SK-N-MC (cell line): ENCODE measurements at regions not wholly inside any gene's neighbourhood (a gene's known extent, or its start where the extent isn't known, plus 50 kb on each side); places are given as distances from the start of the nearest gene placed in this dataset.

Source experiments
- EZH2 ChIP-seq: fragments of 200-600 bp; sonication (generic); IDR thresholded peaks from one replicate; pipeline ENCODE4 v1.6.1; 2017; ENCODE audit warnings: antibody characterized with exemption
- POLR2AphosphoS5 ChIP-seq: IDR thresholded peaks from 2 replicates; pipeline ENCODE4 v1.6.1; 2012; ENCODE audit warnings: mild to moderate bottlenecking, low read depth, low read length, borderline replicate concordance

DNA sequence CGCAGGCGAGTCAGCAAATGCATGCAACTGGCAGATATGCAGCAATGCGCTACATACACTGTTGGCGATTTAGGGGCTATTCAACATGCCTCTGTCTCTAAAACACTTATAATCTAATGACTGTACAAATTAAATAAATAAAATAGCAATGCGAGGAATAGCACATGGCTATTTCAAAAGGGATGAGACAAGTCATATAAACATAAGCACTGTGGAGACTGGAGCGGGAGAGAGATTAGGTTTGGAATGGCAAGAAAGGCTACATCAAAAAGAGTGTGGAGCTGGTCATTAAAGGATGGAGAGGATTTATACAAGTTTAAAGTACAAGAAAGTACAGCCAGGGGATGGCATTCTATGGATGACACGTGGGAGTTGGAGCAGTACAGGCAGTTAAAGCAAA lies 523.5 kb upstream of the CAMK1G start:
- TF ChIP-seq EZH2 = no peak
- TF ChIP-seq POLR2AphosphoS5 = no peak
